Lower lobe of right lung (tissue), 2 donors: ENCODE measurements at regions not wholly inside any gene's neighbourhood (a gene's known extent, or its start where the extent isn't known, plus 50 kb on each side); places are given as distances from the start of the nearest gene placed in this dataset.

Experiments
- ATAC-seq, 2 donors: fragments of 200-7000 bp; cut with Tn5 transposase; one replicate each; pipeline ENCODE4 v1.9.1; 2020 to 2022; ENCODE audit warnings: mild to moderate bottlenecking in 2 of 2, moderate library complexity in 2 of 2
- DNase-seq: peaks from one replicate; pipeline ENCODE4 v3.0.0-alpha.2; 2020
- H3K27ac ChIP-seq: fragments of 200-600 bp; one replicate; pipeline ENCODE4 v1.8.0; 2022
- H3K27me3 ChIP-seq: fragments of 200-600 bp; one replicate; pipeline ENCODE4 v1.8.0; 2022; ENCODE audit warnings: low read depth
- H3K36me3 ChIP-seq: fragments of 200-600 bp; one replicate; pipeline ENCODE4 v1.8.0; 2022; ENCODE audit warnings: mild to moderate bottlenecking
- H3K4me1 ChIP-seq: fragments of 200-600 bp; one replicate; pipeline ENCODE4 v1.8.0; 2022
- H3K4me3 ChIP-seq: fragments of 200-600 bp; one replicate; pipeline ENCODE4 v1.8.0; 2022; ENCODE audit warnings: mild to moderate bottlenecking
- H3K9me3 ChIP-seq: fragments of 200-600 bp; one replicate; pipeline ENCODE4 v1.8.0; 2022
- CTCF ChIP-seq: fragments of 200-600 bp; IDR thresholded peaks from one replicate; pipeline ENCODE4 v1.8.0; 2022; ENCODE audit warnings: antibody characterized with exemption, mild to moderate bottlenecking
- intact Hi-C: fragments of 100-400 bp; cut with DNase I; formaldehyde crosslinking; loops from one replicate; pipeline ENCODE4 v1.11.0; 2022
- donor health status: DM: no; HTN: yes; CAD: no; lungs with severe emphysema.

- no peak for TF ChIP-seq CTCF
- Histone ChIP-seq H3K4me1 (no peaks in the 10 kb centered on the region), H3K4me3 (no peak overlapping the region), H3K36me3 (no peaks in the 10 kb centered on the region), H3K9me3 (no peaks in the 10 kb centered on the region), H3K27me3 (no peaks in the 10 kb centered on the region), H3K27ac (no peak overlapping the region)
- DNase-seq (no peak), ATAC-seq (no peak)
- intact Hi-C loops: no loop called here
Measured at GRCh38 chr2:152246686-152247336, 71.2 kb upstream of the STAM2 start.

- Histone ChIP-seq H3K4me1 (no peaks in the 10 kb centered on the region), H3K27me3 (no peaks in the 10 kb centered on the region), H3K9me3 (no peaks in the 10 kb centered on the region), H3K4me3 (no peak overlapping the region), H3K36me3 (no peaks in the 10 kb centered on the region), H3K27ac (no peak overlapping the region)
- TF ChIP-seq CTCF: no peak
- DNase-seq (no peak), ATAC-seq (no peak)
- intact Hi-C loops: no loop called here
Measured at GRCh38 chr2:152247337-152247695, 71.8 kb upstream of the STAM2 start.

GRCh38 chr2:152250421-152251100 is 75.0 kb upstream of the STAM2 start:
- Histone ChIP-seq H3K4me1 (no peaks in the 10 kb centered on the region), H3K27ac (no peak overlapping the region), H3K9me3 (no peaks in the 10 kb centered on the region), H3K36me3 (no peaks in the 10 kb centered on the region), H3K27me3 (no peaks in the 10 kb centered on the region), H3K4me3 (no peak overlapping the region)
- ATAC-seq (no peak), DNase-seq (no peak)
- intact Hi-C loops: no loop called here
- no peak for TF ChIP-seq CTCF

GRCh38 chr2:152251211-152251610 is 75.6 kb upstream of the STAM2 start:
- H3K9me3 ChIP-seq: no peaks in the 10 kb centered on the region

GRCh38 chr2:152251811-152252210 is 76.2 kb upstream of the STAM2 start:
- Histone ChIP-seq H3K27ac (no peak overlapping the region), H3K4me3 (no peak overlapping the region), H3K27me3 (no peaks in the 10 kb centered on the region), H3K36me3 (no peaks in the 10 kb centered on the region), H3K9me3 (no peaks in the 10 kb centered on the region), H3K4me1 (no peaks in the 10 kb centered on the region)
- no peak for TF ChIP-seq CTCF
- intact Hi-C loops: no loop called here
- ATAC-seq (no peak), DNase-seq (no peak)

More at GRCh38 chr2:152251211-152251610, 75.6 kb upstream of the STAM2 start:
- H3K27me3 ChIP-seq: no peaks in the 10 kb centered on the region
- ATAC-seq: no peak
- no peaks in the 10 kb centered on the region for H3K4me1 ChIP-seq
- intact Hi-C loops: no loop called here
- H3K4me3 ChIP-seq: no peak overlapping the region
- H3K27ac ChIP-seq: no peak overlapping the region
- DNase-seq: no peak
- no peak for TF ChIP-seq CTCF
- no peaks in the 10 kb centered on the region for H3K36me3 ChIP-seq
